ENCODE measurements at regions not wholly inside any gene's neighbourhood (a gene's known extent, or its start where the extent isn't known, plus 50 kb on each side); places are given as distances from the start of the nearest gene placed in this dataset.
A peak's percentile ranks its signal among the peaks of the same experiment; 100 is the strongest.

GRCh38 chr11:44398266-44399030 lies 88.5 kb upstream of the ALX4 start:
- Histone ChIP-seq H3K4me3 (no peak overlapping the region), H3K36me3 (no peaks in the 10 kb centered on the region), H3K9me3 (no peaks in the 10 kb centered on the region), H3K27ac (no peak overlapping the region), H3K4me1 (no peaks in the 10 kb centered on the region), H3K27me3 (peaks cover 14% of the 10 kb centered on the region)
- no peak for TF ChIP-seq POLR2A (IDR thresholded peaks at IDR 0.05)
- TF ChIP-seq POLR2AphosphoS5 (IDR thresholded peaks at IDR 0.05), result no peak
- TF ChIP-seq EP300 (IDR thresholded peaks at IDR 0.05), result no peak
- TF ChIP-seq CTCF (IDR thresholded peaks at IDR 0.05), result no peak
- 72% methylated on average over 3 of the region's 15 CpGs for WGBS
- DNase-seq (ENCODE audit: low spot score in 2 of 2), result peak in 1 of 2 donors; percentile 72

GRCh38 chr11:44399968-44400367 lies 90.0 kb upstream of the ALX4 start:
- H3K27me3 ChIP-seq, result peaks cover 14% of the 10 kb centered on the region

GRCh38 chr11:44400431-44400830 lies 90.5 kb upstream of the ALX4 start:
- H3K27me3 ChIP-seq, result peaks cover 19% of the 10 kb centered on the region
- H3K27ac ChIP-seq, result no peak overlapping the region
- no peak for TF ChIP-seq EP300 (IDR thresholded peaks at IDR 0.05)
- TF ChIP-seq POLR2AphosphoS5 (IDR thresholded peaks at IDR 0.05), result no peak
- no peak for TF ChIP-seq CTCF (IDR thresholded peaks at IDR 0.05)
- no peak for TF ChIP-seq POLR2A (IDR thresholded peaks at IDR 0.05)
- no peak overlapping the region for H3K4me3 ChIP-seq
- no peaks in the 10 kb centered on the region for H3K9me3 ChIP-seq
- DNase-seq (ENCODE audit: low spot score in 2 of 2), result no peak
- WGBS, result 90% methylated on average over 5 of the region's 5 CpGs
- H3K4me1 ChIP-seq, result no peaks in the 10 kb centered on the region
- H3K36me3 ChIP-seq, result no peaks in the 10 kb centered on the region

More at GRCh38 chr11:44399968-44400367, 90.0 kb upstream of the ALX4 start:
- Histone ChIP-seq H3K27ac (no peak overlapping the region), H3K4me1 (no peaks in the 10 kb centered on the region), H3K36me3 (no peaks in the 10 kb centered on the region), H3K9me3 (no peaks in the 10 kb centered on the region), H3K4me3 (no peak overlapping the region)
- WGBS, result 41% methylated on average over 2 of the region's 2 CpGs
- no peak for DNase-seq (ENCODE audit: low spot score in 2 of 2)
- no peak for TF ChIP-seq POLR2AphosphoS5 (IDR thresholded peaks at IDR 0.05)
- no peak for TF ChIP-seq POLR2A (IDR thresholded peaks at IDR 0.05)
- TF ChIP-seq CTCF (IDR thresholded peaks at IDR 0.05), result no peak
- TF ChIP-seq EP300 (IDR thresholded peaks at IDR 0.05), result no peak

GRCh38 chr11:44402466-44403075 lies 92.6 kb upstream of the ALX4 start:
- H3K9me3 ChIP-seq, result no peaks in the 10 kb centered on the region
- H3K27me3 ChIP-seq, result peaks cover 10% of the 10 kb centered on the region
- H3K27ac ChIP-seq, result no peak overlapping the region
- TF ChIP-seq POLR2A (IDR thresholded peaks at IDR 0.05), result no peak
- peak in 1 of 2 donors; percentile 59 for DNase-seq (ENCODE audit: low spot score in 2 of 2)
- H3K4me1 ChIP-seq, result no peaks in the 10 kb centered on the region
- 76% methylated on average over 12 of the region's 12 CpGs for WGBS
- H3K4me3 ChIP-seq, result no peak overlapping the region
- no peaks in the 10 kb centered on the region for H3K36me3 ChIP-seq

- TF ChIP-seq CTCF (IDR thresholded peaks at IDR 0.05) (no peak), EP300 (IDR thresholded peaks at IDR 0.05) (no peak)
- WGBS, result 92% methylated on average over 4 of the region's 4 CpGs
- peak in 1 of 2 donors; percentile 7 for DNase-seq (ENCODE audit: low spot score in 2 of 2)
These were observed 93.2 kb upstream of the ALX4 start for GRCh38 chr11:44403176-44403575.

More at GRCh38 chr11:44403176-44403575, 93.2 kb upstream of the ALX4 start:
- Histone ChIP-seq H3K4me3 (no peak overlapping the region), H3K9me3 (no peaks in the 10 kb centered on the region), H3K27me3 (peaks cover 10% of the 10 kb centered on the region), H3K27ac (no peak overlapping the region), H3K4me1 (no peaks in the 10 kb centered on the region), H3K36me3 (no peaks in the 10 kb centered on the region)

All from suprapubic skin (tissue), 4 donors.